ENCODE measurements at regions not wholly inside any gene's neighbourhood (a gene's known extent, or its start where the extent isn't known, plus 50 kb on each side); places are given as distances from the start of the nearest gene placed in this dataset.

- CTCF ChIA-PET: no interaction called here
- POLR2A ChIA-PET (ENCODE audit: unreplicated experiment): no interaction called here
These were observed 525.5 kb downstream of the SOX6 start for GRCh38 chr11:15830741-15831428.

DNA sequence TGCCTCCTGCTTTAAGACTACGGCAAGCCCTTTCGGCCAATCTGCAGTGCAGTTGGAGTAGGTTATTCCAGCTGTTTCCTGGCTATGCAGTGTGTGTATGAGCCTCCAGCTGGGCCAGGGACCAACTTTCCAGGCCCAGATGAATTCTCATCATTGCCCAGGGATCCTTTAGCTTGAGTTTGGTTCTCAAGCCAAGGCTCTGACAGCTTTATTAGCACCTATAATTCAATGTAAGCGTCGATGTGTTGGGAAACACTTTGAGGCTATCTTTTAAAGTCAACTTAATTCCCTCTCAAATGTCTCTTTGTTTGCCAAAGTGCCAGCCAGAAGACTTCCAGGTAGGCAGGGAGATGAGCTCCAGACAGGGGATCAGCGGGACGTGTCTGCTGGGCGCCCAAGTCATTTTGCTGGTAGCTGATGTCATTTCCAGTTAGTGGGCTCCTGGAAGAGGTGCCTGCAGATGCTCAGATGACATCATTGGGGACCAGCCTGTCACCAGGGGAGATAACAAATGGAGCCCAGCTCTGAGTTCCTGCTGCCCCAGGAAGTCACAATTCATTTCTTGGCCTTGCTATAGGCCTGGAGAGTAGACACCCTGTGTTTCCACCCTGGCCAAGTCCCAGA, 520.4 kb downstream of the SOX6 start:
- Histone ChIP-seq H3K4me1 (ENCODE audit: insufficient read depth, low read length) (no peaks in the 10 kb centered on the region), H3K4me3 (ENCODE audit: low read length) (no peak overlapping the region), H3K27ac (ENCODE audit: low read length) (no peak overlapping the region), H2AFZ (ENCODE audit: low read length) (no peak overlapping the region), H3K27me3 (ENCODE audit: low read length) (no peaks in the 10 kb centered on the region), H3K36me3 (ENCODE audit: low read depth, low read length) (no peaks in the 10 kb centered on the region), H4K20me1 (ENCODE audit: low read length) (no peaks in the 10 kb centered on the region), H3K9me2 (replicated peaks; ENCODE audit: low read length) (no peaks in the 10 kb centered on the region), H3K9me3 (ENCODE audit: low read length) (no peaks in the 10 kb centered on the region), H3K9ac (ENCODE audit: low read length) (no peak overlapping the region), H3F3A (ENCODE audit: low read length, unreplicated experiment) (no peaks in the 10 kb centered on the region), H3K4me2 (ENCODE audit: low read length) (no peak overlapping the region), H3K79me2 (ENCODE audit: low read length) (no peaks in the 10 kb centered on the region)
- CTCF ChIA-PET: no interaction called here
- intact Hi-C loops (cut with micrococcal nuclease): no loop called here
- no TSS peak for BruUV-seq (replicated peaks)
- POLR2A ChIA-PET (ENCODE audit: unreplicated experiment): no interaction called here
- ATAC-seq (no peak), DNase-seq (no peak)
- TF ChIP-seq, protein P1, sequence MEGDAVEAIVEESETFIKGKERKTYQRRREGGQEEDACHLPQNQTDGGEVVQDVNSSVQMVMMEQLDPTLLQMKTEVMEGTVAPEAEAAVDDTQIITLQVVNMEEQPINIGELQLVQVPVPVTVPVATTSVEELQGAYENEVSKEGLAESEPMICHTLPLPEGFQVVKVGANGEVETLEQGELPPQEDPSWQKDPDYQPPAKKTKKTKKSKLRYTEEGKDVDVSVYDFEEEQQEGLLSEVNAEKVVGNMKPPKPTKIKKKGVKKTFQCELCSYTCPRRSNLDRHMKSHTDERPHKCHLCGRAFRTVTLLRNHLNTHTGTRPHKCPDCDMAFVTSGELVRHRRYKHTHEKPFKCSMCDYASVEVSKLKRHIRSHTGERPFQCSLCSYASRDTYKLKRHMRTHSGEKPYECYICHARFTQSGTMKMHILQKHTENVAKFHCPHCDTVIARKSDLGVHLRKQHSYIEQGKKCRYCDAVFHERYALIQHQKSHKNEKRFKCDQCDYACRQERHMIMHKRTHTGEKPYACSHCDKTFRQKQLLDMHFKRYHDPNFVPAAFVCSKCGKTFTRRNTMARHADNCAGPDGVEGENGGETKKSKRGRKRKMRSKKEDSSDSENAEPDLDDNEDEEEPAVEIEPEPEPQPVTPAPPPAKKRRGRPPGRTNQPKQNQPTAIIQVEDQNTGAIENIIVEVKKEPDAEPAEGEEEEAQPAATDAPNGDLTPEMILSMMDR (conservative IDR thresholded peaks at IDR 0.05; ENCODE audit: low read depth, low read length): no peak
- TF ChIP-seq EZH2phosphoT487 (IDR thresholded peaks at IDR 0.05; ENCODE audit: borderline replicate concordance, low read length) (no peak), EZH2 (IDR thresholded peaks at IDR 0.05; ENCODE audit: low read length, unreplicated experiment) (no peak)

More at GRCh38 chr11:15830741-15831428, 525.5 kb downstream of the SOX6 start:
- Histone ChIP-seq H3K4me1 (ENCODE audit: insufficient read depth, low read length) (no peaks in the 10 kb centered on the region), H3K9me3 (ENCODE audit: low read length) (no peaks in the 10 kb centered on the region), H3F3A (ENCODE audit: low read length, unreplicated experiment) (no peaks in the 10 kb centered on the region), H3K79me2 (ENCODE audit: low read length) (no peaks in the 10 kb centered on the region), H3K36me3 (ENCODE audit: low read depth, low read length) (no peaks in the 10 kb centered on the region), H3K4me2 (ENCODE audit: low read length) (no peak overlapping the region), H3K4me3 (ENCODE audit: low read length) (no peak overlapping the region), H3K9ac (ENCODE audit: low read length) (no peak overlapping the region), H4K20me1 (ENCODE audit: low read length) (no peaks in the 10 kb centered on the region), H2AFZ (ENCODE audit: low read length) (no peak overlapping the region), H3K27me3 (ENCODE audit: low read length) (no peaks in the 10 kb centered on the region), H3K27ac (ENCODE audit: low read length) (no peak overlapping the region), H3K9me2 (replicated peaks; ENCODE audit: low read length) (no peaks in the 10 kb centered on the region)
- intact Hi-C loops (cut with micrococcal nuclease): no loop called here
- no TSS peak for BruUV-seq (replicated peaks)
- DNase-seq (no peak), ATAC-seq (no peak)
- TF ChIP-seq EZH2 (IDR thresholded peaks at IDR 0.05; ENCODE audit: low read length, unreplicated experiment): no peak
- TF ChIP-seq EZH2phosphoT487 (IDR thresholded peaks at IDR 0.05; ENCODE audit: borderline replicate concordance, low read length): no peak
- TF ChIP-seq, protein P1 (conservative IDR thresholded peaks at IDR 0.05; ENCODE audit: low read depth, low read length): no peak

GRCh38 chr11:15836795-15837194, 519.6 kb downstream of the SOX6 start:
- Histone ChIP-seq H3K4me3 (ENCODE audit: low read length) (no peak overlapping the region), H3K79me2 (ENCODE audit: low read length) (no peaks in the 10 kb centered on the region), H3K4me1 (ENCODE audit: insufficient read depth, low read length) (no peaks in the 10 kb centered on the region), H3F3A (ENCODE audit: low read length, unreplicated experiment) (no peaks in the 10 kb centered on the region), H2AFZ (ENCODE audit: low read length) (no peak overlapping the region), H3K9me3 (ENCODE audit: low read length) (no peaks in the 10 kb centered on the region), H4K20me1 (ENCODE audit: low read length) (no peaks in the 10 kb centered on the region), H3K9me2 (replicated peaks; ENCODE audit: low read length) (no peaks in the 10 kb centered on the region), H3K27me3 (ENCODE audit: low read length) (no peaks in the 10 kb centered on the region), H3K27ac (ENCODE audit: low read length) (no peak overlapping the region), H3K36me3 (ENCODE audit: low read depth, low read length) (no peaks in the 10 kb centered on the region), H3K9ac (ENCODE audit: low read length) (no peak overlapping the region), H3K4me2 (ENCODE audit: low read length) (no peak overlapping the region)
- BruUV-seq (replicated peaks): no TSS peak
- intact Hi-C loops (cut with micrococcal nuclease): no loop called here
- ChIA-PET POLR2A (ENCODE audit: unreplicated experiment) (no interaction called here), CTCF (no interaction called here)
- TF ChIP-seq EZH2 (IDR thresholded peaks at IDR 0.05; ENCODE audit: low read length, unreplicated experiment): no peak
- TF ChIP-seq EZH2phosphoT487 (IDR thresholded peaks at IDR 0.05; ENCODE audit: borderline replicate concordance, low read length): no peak
- TF ChIP-seq, protein P1 (conservative IDR thresholded peaks at IDR 0.05; ENCODE audit: low read depth, low read length): no peak
- DNase-seq (no peak), ATAC-seq (no peak)
